ENCODE measurements at regions not wholly inside any gene's neighbourhood (a gene's known extent, or its start where the extent isn't known, plus 50 kb on each side); places are given as distances from the start of the nearest gene placed in this dataset.
"Not testable (repeated sequence)": the region's sequence is repeated elsewhere in the genome, so short reads cannot be mapped to it uniquely, and the experiment has no call there.

- H3K4me3 ChIP-seq (ENCODE audit: low read depth, low read length): no peak overlapping the region
- TF ChIP-seq CTCF (IDR thresholded peaks at IDR 0.05; ENCODE audit: insufficient read depth, low read depth, low read length): no peak
- no peak for DNase-seq (ENCODE audit: low read depth)
Measured at GRCh38 chrX:1821846-1822245, 207.0 kb downstream of the ASMT start.

- H3K4me3 ChIP-seq (ENCODE audit: low read depth, low read length): no peak overlapping the region
- DNase-seq (ENCODE audit: low read depth): no peak
- no peak for TF ChIP-seq CTCF (IDR thresholded peaks at IDR 0.05; ENCODE audit: insufficient read depth, low read depth, low read length)
Measured at GRCh38 chrX:1824855-1825254, 210.0 kb downstream of the ASMT start.

GRCh38 chrX:1833656-1834360 is 218.9 kb downstream of the ASMT start:
- no peak for DNase-seq (ENCODE audit: low read depth)
- no peak for TF ChIP-seq CTCF (IDR thresholded peaks at IDR 0.05; ENCODE audit: insufficient read depth, low read depth, low read length)
- no peak overlapping the region for H3K4me3 ChIP-seq (ENCODE audit: low read depth, low read length)

- no peak for TF ChIP-seq CTCF (IDR thresholded peaks at IDR 0.05; ENCODE audit: insufficient read depth, low read depth, low read length)
- H3K4me3 ChIP-seq (ENCODE audit: low read depth, low read length): no peak overlapping the region
- DNase-seq (ENCODE audit: low read depth): no peak
Measured at GRCh38 chrX:1835056-1835455, 220.2 kb downstream of the ASMT start.

GRCh38 chrX:1836683-1837082 is 221.8 kb downstream of the ASMT start:
- no peak for TF ChIP-seq CTCF (IDR thresholded peaks at IDR 0.05; ENCODE audit: insufficient read depth, low read depth, low read length)
- DNase-seq (ENCODE audit: low read depth): no peak
- H3K4me3 ChIP-seq (ENCODE audit: low read depth, low read length): no peak overlapping the region

- DNase-seq (ENCODE audit: low read depth): no peak
- no peak for TF ChIP-seq CTCF (IDR thresholded peaks at IDR 0.05; ENCODE audit: insufficient read depth, low read depth, low read length)
- H3K4me3 ChIP-seq (ENCODE audit: low read depth, low read length): no peak overlapping the region
Measured at GRCh38 chrX:1841746-1842145, 226.9 kb downstream of the ASMT start.

GRCh38 chrX:1847000-1847399 is 232.1 kb downstream of the ASMT start:
- not testable (repeated sequence) for DNase-seq (ENCODE audit: low read depth); H3K4me3 ChIP-seq (ENCODE audit: low read depth, low read length)

- not testable (repeated sequence) for H3K4me3 ChIP-seq (ENCODE audit: low read depth, low read length); DNase-seq (ENCODE audit: low read depth)
Measured at GRCh38 chrX:1847790-1848189, 232.9 kb downstream of the ASMT start.
